ENCODE measurements at regions not wholly inside any gene's neighbourhood (a gene's known extent, or its start where the extent isn't known, plus 50 kb on each side); places are given as distances from the start of the nearest gene placed in this dataset.
"Not testable (repeated sequence)": the region's sequence is repeated elsewhere in the genome, so short reads cannot be mapped to it uniquely, and the experiment has no call there.

DNA sequence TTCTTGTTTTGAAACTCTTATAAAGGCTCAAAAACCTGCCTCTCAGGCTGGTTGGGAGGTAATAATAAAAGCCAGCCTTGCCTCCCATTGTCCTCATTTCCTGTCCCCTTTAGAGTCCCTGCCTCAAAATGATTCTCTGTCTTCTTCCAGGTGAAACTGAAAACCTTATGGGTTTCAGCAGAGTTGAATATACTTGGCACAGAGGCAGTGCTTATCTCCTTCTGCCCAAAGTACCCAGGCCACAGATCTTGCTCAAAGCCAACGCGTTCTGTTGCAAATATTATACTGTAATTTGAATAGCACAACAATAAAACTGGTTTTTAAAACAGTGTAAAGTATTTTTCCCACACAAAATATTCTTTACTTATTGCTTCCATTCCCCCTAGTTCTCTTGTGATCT, 183.1 kb upstream of the GIMD1 start:
- DNase-seq, result no peak
- Histone ChIP-seq H3K27me3 (no peaks in the 10 kb centered on the region), H3K36me3 (no peaks in the 10 kb centered on the region), H3K4me3 (no peak overlapping the region), H3K27ac (no peak overlapping the region), H3K4me1 (no peaks in the 10 kb centered on the region), H3K9me3 (no peaks in the 10 kb centered on the region)
- 83 to 88% methylated on average over 2 of the region's 2 CpGs for WGBS, 2 donors
- intact Hi-C loops (cut with DNase I), result no loop called here
- no peak for ATAC-seq
- FAIRE-seq, result no peak
- TF ChIP-seq, protein P1, sequence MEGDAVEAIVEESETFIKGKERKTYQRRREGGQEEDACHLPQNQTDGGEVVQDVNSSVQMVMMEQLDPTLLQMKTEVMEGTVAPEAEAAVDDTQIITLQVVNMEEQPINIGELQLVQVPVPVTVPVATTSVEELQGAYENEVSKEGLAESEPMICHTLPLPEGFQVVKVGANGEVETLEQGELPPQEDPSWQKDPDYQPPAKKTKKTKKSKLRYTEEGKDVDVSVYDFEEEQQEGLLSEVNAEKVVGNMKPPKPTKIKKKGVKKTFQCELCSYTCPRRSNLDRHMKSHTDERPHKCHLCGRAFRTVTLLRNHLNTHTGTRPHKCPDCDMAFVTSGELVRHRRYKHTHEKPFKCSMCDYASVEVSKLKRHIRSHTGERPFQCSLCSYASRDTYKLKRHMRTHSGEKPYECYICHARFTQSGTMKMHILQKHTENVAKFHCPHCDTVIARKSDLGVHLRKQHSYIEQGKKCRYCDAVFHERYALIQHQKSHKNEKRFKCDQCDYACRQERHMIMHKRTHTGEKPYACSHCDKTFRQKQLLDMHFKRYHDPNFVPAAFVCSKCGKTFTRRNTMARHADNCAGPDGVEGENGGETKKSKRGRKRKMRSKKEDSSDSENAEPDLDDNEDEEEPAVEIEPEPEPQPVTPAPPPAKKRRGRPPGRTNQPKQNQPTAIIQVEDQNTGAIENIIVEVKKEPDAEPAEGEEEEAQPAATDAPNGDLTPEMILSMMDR (IDR thresholded peaks at IDR 0.05), result no peak

DNA sequence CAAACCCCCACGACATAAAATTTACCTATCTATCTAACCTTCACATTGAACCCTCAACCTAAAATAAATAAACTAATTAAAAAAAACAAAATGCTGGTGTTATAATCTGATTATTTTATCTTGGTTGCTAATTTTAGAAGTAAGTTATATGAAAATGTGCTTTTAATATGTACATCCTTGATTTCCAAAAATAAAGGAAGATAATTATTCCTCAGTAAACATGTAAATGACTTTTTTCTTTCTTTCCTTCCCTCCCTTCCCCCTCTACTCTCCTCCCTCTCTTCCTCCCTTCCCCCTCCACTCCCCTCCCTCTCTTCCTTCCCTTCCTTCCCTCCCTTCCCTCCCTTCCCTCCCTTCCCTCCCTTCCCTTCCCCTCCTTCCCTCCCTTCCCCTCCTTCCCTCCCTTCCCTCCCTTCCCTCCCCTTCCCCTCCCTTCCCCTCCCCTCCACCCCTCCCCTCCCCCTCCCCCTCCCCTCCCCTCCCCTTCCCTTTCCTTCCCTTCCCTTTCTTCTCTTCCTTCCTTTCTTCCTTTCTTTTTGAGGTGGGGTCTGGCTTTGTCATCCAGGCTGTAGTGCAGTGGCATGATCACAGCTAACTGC, 180.0 kb upstream of the GIMD1 start:
- intact Hi-C loops (cut with DNase I), result no loop called here
- Histone ChIP-seq H3K27ac (no peak overlapping the region), H3K36me3 (no peaks in the 10 kb centered on the region), H3K4me1 (no peaks in the 10 kb centered on the region), H3K4me3 (no peak overlapping the region), H3K9me3 (no peaks in the 10 kb centered on the region), H3K27me3 (no peaks in the 10 kb centered on the region)
- 40 to 52% methylated on average over 1 of the region's 1 CpG for WGBS, 2 donors
- no peak for FAIRE-seq
- TF ChIP-seq, protein P1 (IDR thresholded peaks at IDR 0.05), result no peak
- DNase-seq, result no peak
- ATAC-seq, result no peak

- 36 to 40% methylated on average over 1 of the region's 1 CpG for WGBS, 2 donors
- no peaks in the 10 kb centered on the region for H3K27me3 ChIP-seq
- no peak overlapping the region for H3K4me3 ChIP-seq
- H3K4me1 ChIP-seq, result no peaks in the 10 kb centered on the region
- no peak overlapping the region for H3K27ac ChIP-seq
- intact Hi-C loops (cut with DNase I), result no loop called here
- no peaks in the 10 kb centered on the region for H3K9me3 ChIP-seq
- FAIRE-seq (no peak), DNase-seq (no peak), ATAC-seq (no peak)
- no peaks in the 10 kb centered on the region for H3K36me3 ChIP-seq
- TF ChIP-seq, protein P1 (IDR thresholded peaks at IDR 0.05), result no peak
These were observed 177.8 kb upstream of the GIMD1 start for GRCh38 chr4:106546370-106546769.

DNA sequence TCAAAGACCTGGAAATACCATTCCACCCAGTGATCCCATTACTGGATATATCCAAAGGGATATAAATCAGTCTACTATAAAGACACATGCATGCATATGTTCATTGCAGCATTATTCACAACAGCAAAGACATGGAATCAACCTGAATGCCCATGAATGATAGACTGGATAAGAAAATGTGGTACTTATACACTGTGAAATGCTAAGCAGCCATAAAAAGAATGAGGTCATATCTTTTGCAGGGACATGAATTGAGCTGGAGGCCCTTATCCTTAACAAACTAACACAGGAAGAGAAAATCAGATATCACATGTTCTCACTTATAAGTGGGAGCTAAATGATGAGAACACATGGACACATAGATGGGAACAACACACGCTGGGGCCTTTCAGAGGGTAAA, 174.0 kb upstream of the GIMD1 start:
- H3K4me1 ChIP-seq; H3K27me3 ChIP-seq; DNase-seq; intact Hi-C loops (cut with DNase I); ATAC-seq; H3K27ac ChIP-seq; H3K36me3 ChIP-seq; H3K9me3 ChIP-seq; FAIRE-seq; H3K4me3 ChIP-seq: not testable (repeated sequence)
- WGBS, 2 donors, result 70 to 75% methylated on average over 1 of the region's 1 CpG

DNA sequence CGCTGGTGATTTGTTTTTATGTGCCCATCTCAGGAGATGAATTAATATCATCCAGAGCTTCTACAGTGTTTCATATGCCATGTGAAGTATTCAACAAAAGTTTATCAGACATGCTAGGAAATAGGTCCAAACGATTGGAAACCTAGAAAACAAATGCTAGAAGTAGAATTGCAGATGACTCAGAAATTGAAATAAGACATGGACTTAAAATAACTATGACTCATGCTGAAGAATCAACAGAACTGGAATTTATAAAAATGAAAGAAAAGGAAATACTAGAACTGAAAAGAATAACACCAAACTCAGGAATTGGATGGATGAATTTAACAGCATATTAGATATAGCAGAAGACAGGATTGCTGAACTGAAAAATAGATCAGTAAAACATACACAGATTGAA, 172.7 kb upstream of the GIMD1 start:
- Histone ChIP-seq H3K9me3 (no peaks in the 10 kb centered on the region), H3K4me1 (no peaks in the 10 kb centered on the region), H3K4me3 (no peak overlapping the region), H3K27ac (no peak overlapping the region), H3K36me3 (no peaks in the 10 kb centered on the region), H3K27me3 (no peaks in the 10 kb centered on the region)
- DNase-seq (no peak), ATAC-seq (no peak), FAIRE-seq (no peak)
- TF ChIP-seq, protein P1 (IDR thresholded peaks at IDR 0.05), result no peak
- intact Hi-C loops (cut with DNase I), result no loop called here
- WGBS, 2 donors, result 39 to 56% methylated on average over 2 of the region's 2 CpGs

Measured in pancreas (tissue), 10 donors.